ENCODE measurements at regions not wholly inside any gene's neighbourhood (a gene's known extent, or its start where the extent isn't known, plus 50 kb on each side); places are given as distances from the start of the nearest gene placed in this dataset.

GRCh38 chr18:4510711-4511110 is 55.6 kb upstream of the DLGAP1 start:
- no peak for DNase-seq

DNA sequence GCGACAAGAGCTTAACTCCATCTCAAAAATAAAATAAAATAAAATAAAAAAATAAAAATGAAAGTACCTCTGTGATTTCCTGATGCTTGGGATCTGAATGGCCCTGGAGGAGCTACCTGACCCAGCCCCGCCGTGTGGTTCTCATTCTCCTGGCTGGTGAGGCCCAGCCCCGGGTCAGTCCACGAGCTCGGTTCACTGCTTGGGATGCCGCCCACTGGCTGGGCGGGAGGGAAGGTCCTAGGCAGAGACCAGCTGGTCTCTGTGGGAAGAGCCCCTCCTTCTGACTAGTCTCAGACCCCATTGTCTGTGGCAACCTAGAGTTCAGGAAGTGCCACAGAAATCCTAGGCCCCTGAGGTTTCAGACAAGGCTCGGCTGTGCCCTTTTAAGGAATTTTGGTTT is 55.1 kb upstream of the DLGAP1 start:
- no peak for DNase-seq
